Uterus (tissue), 3 donors: ENCODE measurements at regions not wholly inside any gene's neighbourhood (a gene's known extent, or its start where the extent isn't known, plus 50 kb on each side); places are given as distances from the start of the nearest gene placed in this dataset.

Experiments
- DNase-seq, 2 donors: peaks; one replicate each; pipeline ENCODE4 v3.0.0-alpha.2; 2019 to 2020
- H3K27ac ChIP-seq, 2 donors: fragments of 200-600 bp; sonication (generic); 1 replicate in 1 of 2; 2 replicates in 1 of 2; pipeline ENCODE4 v1.5.1; 2016 to 2018
- H3K27me3 ChIP-seq, 2 donors: fragments of 200-600 bp; sonication (generic); one replicate each; pipeline ENCODE4 v1.5.1; 2018 to 2019; ENCODE audit warnings: control low read depth in 1 of 2
- H3K36me3 ChIP-seq, 2 donors: fragments of 200-600 bp; sonication (generic); one replicate each; pipeline ENCODE4 v1.5.1; 2019; ENCODE audit warnings: control low read depth in 1 of 2
- H3K4me1 ChIP-seq, 2 donors: fragments of 200-600 bp; sonication (generic); one replicate each; pipeline ENCODE4 v1.5.1; 2018 to 2019; ENCODE audit warnings: control low read depth in 1 of 2
- H3K4me3 ChIP-seq, 2 donors: fragments of 200-600 bp; sonication (generic); 1 replicate in 1 of 2; 2 replicates in 1 of 2; pipeline ENCODE4 v1.5.1; 2018 to 2019; ENCODE audit warnings: mild to moderate bottlenecking in 1 of 2
- H3K9me3 ChIP-seq, 2 donors: fragments of 200-600 bp; sonication (generic); one replicate each; pipeline ENCODE4 v1.5.1; 2019; ENCODE audit warnings: control low read depth in 1 of 2
- POLR2A ChIP-seq, 2 donors: fragments of 450-650 bp; IDR thresholded peaks; one replicate each; pipeline ENCODE4 v1.6.1; 2016; ENCODE audit warnings: antibody characterized with exemption in 2 of 2, mild to moderate bottlenecking in 1 of 2, moderate library complexity in 1 of 2
- intact Hi-C: fragments of 100-400 bp; cut with DNase I; formaldehyde crosslinking; loops from one replicate; pipeline ENCODE4 v1.15.1; 2023; ENCODE audit warnings: low total_unique reads
- TF ChIP-seq, protein P1 (sequence below), 4 experiments: fragments of 200-600 bp in 2 of 4; fragments of 450-650 bp in 2 of 4; sonication (generic) in 2 of 4; IDR thresholded peaks; one replicate each; pipeline ENCODE4 v1.5.1; 2016 to 2019; ENCODE audit warnings: antibody characterized with exemption in 4 of 4, mild to moderate bottlenecking in 2 of 4, moderate library complexity in 1 of 4
- donor health status: DM: yes; HTN: yes; CAD: no.

DNA sequence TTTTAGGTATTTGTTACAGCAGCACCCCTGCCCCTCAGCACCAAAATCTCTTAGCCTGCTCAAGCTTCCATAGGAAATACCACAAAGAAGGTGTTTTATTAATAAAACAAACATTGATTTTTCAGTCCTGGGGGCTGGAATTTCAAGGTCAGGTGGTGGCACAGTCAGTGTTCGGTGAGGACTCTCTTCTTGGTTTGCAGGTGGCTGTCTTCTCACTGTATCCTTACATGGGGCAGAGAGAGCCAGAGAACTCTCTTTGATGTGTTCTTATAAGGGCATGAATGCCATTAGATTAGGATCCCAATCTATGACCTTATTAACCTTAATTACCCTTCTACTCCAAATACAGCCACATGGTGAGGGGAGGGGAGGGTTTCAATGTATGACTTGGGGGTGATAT lies 112.3 kb upstream of the PFKP start:
- Histone ChIP-seq H3K27ac (no peak overlapping the region), H3K36me3 (no peaks in the 10 kb centered on the region), H3K4me1 (no peaks in the 10 kb centered on the region), H3K9me3 (peaks cover 0 to 4% of the 10 kb centered on the region in 2 donors), H3K4me3 (no peak overlapping the region), H3K27me3 (no peaks in the 10 kb centered on the region)
- no peak for TF ChIP-seq POLR2A (IDR thresholded peaks at IDR 0.05)
- TF ChIP-seq, protein P1, sequence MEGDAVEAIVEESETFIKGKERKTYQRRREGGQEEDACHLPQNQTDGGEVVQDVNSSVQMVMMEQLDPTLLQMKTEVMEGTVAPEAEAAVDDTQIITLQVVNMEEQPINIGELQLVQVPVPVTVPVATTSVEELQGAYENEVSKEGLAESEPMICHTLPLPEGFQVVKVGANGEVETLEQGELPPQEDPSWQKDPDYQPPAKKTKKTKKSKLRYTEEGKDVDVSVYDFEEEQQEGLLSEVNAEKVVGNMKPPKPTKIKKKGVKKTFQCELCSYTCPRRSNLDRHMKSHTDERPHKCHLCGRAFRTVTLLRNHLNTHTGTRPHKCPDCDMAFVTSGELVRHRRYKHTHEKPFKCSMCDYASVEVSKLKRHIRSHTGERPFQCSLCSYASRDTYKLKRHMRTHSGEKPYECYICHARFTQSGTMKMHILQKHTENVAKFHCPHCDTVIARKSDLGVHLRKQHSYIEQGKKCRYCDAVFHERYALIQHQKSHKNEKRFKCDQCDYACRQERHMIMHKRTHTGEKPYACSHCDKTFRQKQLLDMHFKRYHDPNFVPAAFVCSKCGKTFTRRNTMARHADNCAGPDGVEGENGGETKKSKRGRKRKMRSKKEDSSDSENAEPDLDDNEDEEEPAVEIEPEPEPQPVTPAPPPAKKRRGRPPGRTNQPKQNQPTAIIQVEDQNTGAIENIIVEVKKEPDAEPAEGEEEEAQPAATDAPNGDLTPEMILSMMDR (IDR thresholded peaks at IDR 0.05) = no peak
- DNase-seq = no peak
- intact Hi-C loops = no loop called here

GRCh38 chr10:2953495-2953894 lies 113.9 kb upstream of the PFKP start:
- intact Hi-C loops = no loop called here
- DNase-seq = no peak
- H3K4me3 ChIP-seq = no peak overlapping the region
- TF ChIP-seq POLR2A (IDR thresholded peaks at IDR 0.05) = no peak
- TF ChIP-seq, protein P1 (IDR thresholded peaks at IDR 0.05) = no peak
- H3K9me3 ChIP-seq = peaks cover 0 to 4% of the 10 kb centered on the region in 2 donors
- H3K27me3 ChIP-seq = no peaks in the 10 kb centered on the region
- H3K27ac ChIP-seq = no peak overlapping the region
- H3K36me3 ChIP-seq = no peaks in the 10 kb centered on the region
- H3K4me1 ChIP-seq = no peaks in the 10 kb centered on the region

- Histone ChIP-seq H3K4me1 (no peaks in the 10 kb centered on the region), H3K9me3 (peaks cover 0 to 4% of the 10 kb centered on the region in 2 donors), H3K4me3 (no peak overlapping the region), H3K36me3 (no peaks in the 10 kb centered on the region), H3K27ac (no peak overlapping the region), H3K27me3 (no peaks in the 10 kb centered on the region)
- DNase-seq = no peak
- no peak for TF ChIP-seq POLR2A (IDR thresholded peaks at IDR 0.05)
- TF ChIP-seq, protein P1 (IDR thresholded peaks at IDR 0.05) = no peak
- intact Hi-C loops = no loop called here
Observed at GRCh38 chr10:2951235-2951835, 116.0 kb upstream of the PFKP start.

GRCh38 chr10:2950546-2950945 lies 116.8 kb upstream of the PFKP start:
- DNase-seq = no peak
- Histone ChIP-seq H3K27ac (no peak overlapping the region), H3K4me3 (no peak overlapping the region), H3K36me3 (no peaks in the 10 kb centered on the region), H3K4me1 (no peaks in the 10 kb centered on the region), H3K27me3 (no peaks in the 10 kb centered on the region), H3K9me3 (peaks cover 0 to 4% of the 10 kb centered on the region in 2 donors)
- intact Hi-C loops = no loop called here
- no peak for TF ChIP-seq POLR2A (IDR thresholded peaks at IDR 0.05)
- TF ChIP-seq, protein P1 (IDR thresholded peaks at IDR 0.05) = no peak

GRCh38 chr10:2949948-2950354 lies 117.4 kb upstream of the PFKP start:
- Histone ChIP-seq H3K4me1 (no peaks in the 10 kb centered on the region), H3K9me3 (peaks cover 0 to 4% of the 10 kb centered on the region in 2 donors), H3K4me3 (no peak overlapping the region), H3K27me3 (no peaks in the 10 kb centered on the region), H3K27ac (no peak overlapping the region), H3K36me3 (no peaks in the 10 kb centered on the region)
- DNase-seq = no peak
- intact Hi-C loops = no loop called here
- TF ChIP-seq POLR2A (IDR thresholded peaks at IDR 0.05) = no peak
- TF ChIP-seq, protein P1 (IDR thresholded peaks at IDR 0.05) = no peak
